A549 (cell line): ENCODE measurements at regions not wholly inside any gene's neighbourhood (a gene's known extent, or its start where the extent isn't known, plus 50 kb on each side); places are given as distances from the start of the nearest gene placed in this dataset.

Source experiments
- ATAC-seq, 2 experiments: fragments of 200-7000 bp in 1 of 2; fragments of >200 bp in 1 of 2; cut with Nextera tagmentation in 1 of 2; cut with Tn5 transposase in 1 of 2; 3 replicates each; pipeline versions ENCODE4 v1.8.0 to v1.9.1; 2018 to 2020; ENCODE audit warnings: mild to moderate bottlenecking in 1 of 2, moderate library complexity in 1 of 2
- CTCF ChIA-PET: fragments of 300-600 bp; sonication (Branson Sonifier 250); formaldehyde crosslinking; extraction: SDS; loops from one replicate; lab custom pipeline; 2021; ENCODE audit warnings: antibody characterized with exemption, inconsistent platforms; lab: Yijun Ruan, JAX
- POLR2A ChIA-PET: fragments of 350-600 bp; formaldehyde crosslinking; extraction: SDS; loops from one replicate; lab custom pipeline; 2021; ENCODE audit warnings: antibody characterized with exemption, inconsistent platforms; lab: Yijun Ruan, JAX
- DNase-seq, 2 experiments: peaks; one replicate each; pipeline versions ENCODE4 v3.0.0 to v3.0.0-alpha.2; 2011 to 2016; ENCODE audit warnings: low read depth in 1 of 2, low spot score in 1 of 2
- FAIRE-seq: peaks from 2 replicates; lab custom pipeline; 2011; peaks lifted over from hg19 to GRCh38; lab: Jason Lieb, UNC
- H3K27ac ChIP-seq, 2 experiments: fragments of >200 bp; sonication (Bioruptor Twin); formaldehyde crosslinking; 3 replicates each; pipeline ENCODE4 v1.5.1; 2016 to 2017
- H3K4me1 ChIP-seq: fragments of >200 bp; sonication (Bioruptor Twin); formaldehyde crosslinking; 3 replicates; pipeline ENCODE4 v1.6.1; 2016
- H3K4me2 ChIP-seq: fragments of >200 bp; sonication (Bioruptor Twin); formaldehyde crosslinking; 3 replicates; pipeline ENCODE4 v1.6.1; 2016
- H3K4me3 ChIP-seq: fragments of >200 bp; sonication (Bioruptor Twin); formaldehyde crosslinking; 3 replicates; pipeline ENCODE4 v1.5.1; 2016
- H3K9me3 ChIP-seq: fragments of >200 bp; sonication (Bioruptor Twin); formaldehyde crosslinking; 3 replicates; pipeline ENCODE4 v1.6.1; 2016
- CHD2 ChIP-seq: fragments of 150-350 bp; IDR thresholded peaks from 2 replicates; pipeline ENCODE4 v1.6.1; 2014; ENCODE audit warnings: low read length; ENCODE audit not compliant: partially characterized antibody
- CHD4 ChIP-seq: fragments of 200-600 bp; sonication (generic); IDR thresholded peaks from 2 replicates; pipeline ENCODE4 v1.6.1; 2016; ENCODE audit warnings: antibody characterized with exemption, mild to moderate bottlenecking, borderline replicate concordance
- EHF ChIP-seq: fragments of 250-450 bp; sonication (Bioruptor Pico); IDR thresholded peaks from 2 replicates; pipeline ENCODE4 v1.5.0; 2020; ENCODE audit warnings: mild to moderate bottlenecking
- EHMT2 ChIP-seq: fragments of 200-600 bp; sonication (generic); IDR thresholded peaks from 2 replicates; pipeline ENCODE4 v1.6.1; 2016; ENCODE audit warnings: antibody characterized with exemption, low read depth, mild to moderate bottlenecking, moderate library complexity
- EP300 ChIP-seq, 2 experiments: fragments of >200 bp; sonication (Bioruptor Twin); formaldehyde crosslinking; IDR thresholded peaks; 2 replicates in 1 of 2; 3 replicates in 1 of 2; pipeline ENCODE4 v1.6.1; 2016 to 2017
- FOSB ChIP-seq: fragments of 250-450 bp; sonication (Bioruptor Pico); IDR thresholded peaks from 2 replicates; pipeline ENCODE4 v1.5.0; 2020; ENCODE audit warnings: mild to moderate bottlenecking, moderate library complexity
- KDM5A ChIP-seq: fragments of 200-600 bp; sonication (generic); IDR thresholded peaks from 2 replicates; pipeline ENCODE4 v1.6.1; 2016; ENCODE audit warnings: antibody characterized with exemption, mild to moderate bottlenecking
- MAFK ChIP-seq: fragments of 450-650 bp; IDR thresholded peaks from 2 replicates; pipeline ENCODE4 v1.6.1; 2014; ENCODE audit not compliant: partially characterized antibody
- NR3C1 ChIP-seq: fragments of >200 bp; sonication (Bioruptor Twin); formaldehyde crosslinking; IDR thresholded peaks from 3 replicates; pipeline ENCODE4 v1.6.1; 2017
- PBX3 ChIP-seq: IDR thresholded peaks from 2 replicates; pipeline ENCODE4 v1.6.1; 2012
- POLR2AphosphoS2 ChIP-seq: conservative IDR thresholded peaks from 2 replicates; pipeline ENCODE4 v1.6.1; 2012; ENCODE audit warnings: low read length, improper control_type of control experiment, inconsistent platforms
- TP53 ChIP-seq: fragments of 250-450 bp; sonication (Bioruptor Pico); IDR thresholded peaks from 2 replicates; pipeline ENCODE4 v1.5.0; 2021; ENCODE audit warnings: mild to moderate bottlenecking, moderate library complexity
- ZC3H11A ChIP-seq: fragments of 450-650 bp; IDR thresholded peaks from 2 replicates; pipeline ENCODE4 v1.6.1; 2014; ENCODE audit warnings: antibody characterized with exemption, mild to moderate bottlenecking
- ZSCAN20 ChIP-seq: fragments of 250-450 bp; sonication (Bioruptor Pico); IDR thresholded peaks from 2 replicates; pipeline ENCODE4 v1.8.0; 2022; ENCODE audit warnings: mild to moderate bottlenecking, moderate library complexity
- WGBS: methylation state at CpG from one replicate; pipeline ENCODE4 v1.1.6; 2017; ENCODE audit errors: missing lambda C conversion rate; 5-methylcytosine and 5-hydroxymethylcytosine counted together
- TF ChIP-seq, protein P1 (sequence below): IDR thresholded peaks from 2 replicates; pipeline ENCODE4 v1.6.1; 2012
- TF ChIP-seq, protein P2 (sequence below): fragments of >200 bp; sonication (Bioruptor Twin); formaldehyde crosslinking; IDR thresholded peaks from 3 replicates; pipeline ENCODE4 v1.5.1; 2016

DNA sequence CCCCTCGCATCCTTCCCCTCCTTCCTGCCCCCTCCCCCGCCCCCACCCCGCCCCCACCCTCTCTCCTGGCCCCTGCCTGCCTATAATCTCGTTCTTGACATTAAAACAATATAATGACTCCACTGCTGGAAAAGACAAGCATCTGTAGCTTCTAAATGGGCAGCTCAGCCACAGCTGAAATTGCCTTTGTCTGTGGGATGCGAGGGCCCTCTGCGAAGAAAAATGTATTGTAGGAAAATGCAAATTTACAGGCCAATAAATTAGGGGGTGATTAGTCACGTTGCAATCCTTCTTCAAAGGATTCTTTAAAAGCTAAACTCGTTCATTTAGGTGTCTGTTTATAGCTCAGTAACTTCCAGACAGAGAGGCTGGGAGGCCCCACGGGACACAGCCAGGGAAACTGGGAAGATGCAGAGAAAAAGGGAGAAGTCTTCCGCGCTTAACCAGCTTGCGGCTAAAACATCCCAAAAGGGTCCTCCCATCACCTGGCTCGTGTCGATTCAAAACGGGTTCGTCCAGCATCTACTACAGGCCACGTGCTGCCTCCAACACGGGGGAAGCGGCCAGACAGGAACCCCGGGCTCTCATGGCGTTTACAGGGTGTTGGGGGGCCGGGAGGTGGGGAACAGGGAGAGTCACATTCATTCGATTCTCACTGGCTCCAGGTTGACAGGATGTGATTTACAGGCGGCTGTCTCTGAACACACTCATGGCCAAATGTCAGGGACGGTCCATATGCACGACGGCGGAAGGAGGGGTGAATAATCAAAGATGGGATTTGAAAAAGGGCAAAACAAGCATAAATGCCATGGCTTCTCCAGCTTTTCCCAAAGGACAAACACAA is 100.5 kb upstream of the ZBTB40 start:
- POLR2A ChIA-PET = no interaction called here
- CTCF ChIA-PET = interaction anchor here (1.6 kb wide), 1 partner anchor 66 kb away, joined by 4 read pairs; no protein-coding TSS in a partner anchor
- peaks cover 23% of the 10 kb centered on the region for H3K4me1 ChIP-seq
- WGBS = 76% methylated on average over 24 of the region's 28 CpGs
- no peak for FAIRE-seq
- no peak for DNase-seq
- no peak for TF ChIP-seq CHD2
- no peak for TF ChIP-seq CHD4
- no peak for TF ChIP-seq NR3C1
- TF ChIP-seq, protein P1, sequence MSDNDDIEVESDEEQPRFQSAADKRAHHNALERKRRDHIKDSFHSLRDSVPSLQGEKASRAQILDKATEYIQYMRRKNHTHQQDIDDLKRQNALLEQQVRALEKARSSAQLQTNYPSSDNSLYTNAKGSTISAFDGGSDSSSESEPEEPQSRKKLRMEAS = no peak
- TF ChIP-seq ZC3H11A = no peak
- no peak overlapping the region for H3K4me3 ChIP-seq
- no peak overlapping the region for H3K27ac ChIP-seq
- H3K4me2 ChIP-seq = no peak overlapping the region
- ATAC-seq = no peak
- H3K9me3 ChIP-seq = no peaks in the 10 kb centered on the region

DNA sequence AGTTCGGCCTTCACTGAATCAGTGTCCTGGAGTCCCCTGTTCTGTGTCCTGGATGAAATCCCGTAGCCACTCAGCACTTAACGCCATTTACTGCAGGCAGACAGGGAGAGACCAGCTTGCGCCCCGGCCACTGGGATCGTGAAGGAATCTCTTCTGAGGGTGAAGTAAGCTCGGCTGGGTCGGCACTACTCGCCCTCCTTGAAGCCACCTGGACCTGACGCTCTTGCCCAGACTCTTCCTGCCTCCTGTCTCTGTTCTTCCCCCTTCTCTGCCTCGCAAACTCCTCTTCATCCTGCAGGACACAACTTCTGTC is 99.9 kb upstream of the ZBTB40 start:
- no peak for FAIRE-seq
- no peak overlapping the region for H3K4me2 ChIP-seq
- no peaks in the 10 kb centered on the region for H3K9me3 ChIP-seq
- no peak for DNase-seq
- CTCF ChIA-PET = interaction anchor here (1.2 to 1.6 kb wide), 2 partner anchors 9 to 65 kb away, joined by 4 read pairs; no protein-coding TSS in a partner anchor
- no peak overlapping the region for H3K4me3 ChIP-seq
- TF ChIP-seq EP300 (IDR thresholded peaks at IDR 0.05) = no peak
- no peak for TF ChIP-seq FOSB
- no peak for ATAC-seq
- POLR2A ChIA-PET = no interaction called here
- H3K4me1 ChIP-seq = peaks cover 23% of the 10 kb centered on the region
- 59% methylated on average over 11 of the region's 11 CpGs for WGBS
- no peak overlapping the region for H3K27ac ChIP-seq

GRCh38 chr1:22352355-22352754 is 99.3 kb upstream of the ZBTB40 start:
- Histone ChIP-seq H3K4me3 (no peak overlapping the region), H3K27ac (no peak overlapping the region), H3K9me3 (no peaks in the 10 kb centered on the region), H3K4me1 (peaks cover 23% of the 10 kb centered on the region), H3K4me2 (no peak overlapping the region)
- TF ChIP-seq TP53 (no peak), MAFK (no peak)
- ChIA-PET POLR2A (no interaction called here), CTCF (interaction anchor here (1.2 kb wide), 1 partner anchor 9 kb away, joined by 4 read pairs; no protein-coding TSS in a partner anchor)
- FAIRE-seq (no peak), DNase-seq (no peak), ATAC-seq (no peak)
- WGBS = 83% methylated on average over 6 of the region's 6 CpGs

- ChIA-PET CTCF (interaction anchor here (1.2 kb wide), 1 partner anchor 10 kb away, joined by 4 read pairs; no protein-coding TSS in a partner anchor), POLR2A (no interaction called here)
- ATAC-seq = no peak
- peaks cover 18% of the 10 kb centered on the region for H3K4me1 ChIP-seq
- H3K9me3 ChIP-seq = no peaks in the 10 kb centered on the region
- WGBS = 67% methylated on average over 7 of the region's 7 CpGs
- no peak for DNase-seq
- no peak overlapping the region for H3K27ac ChIP-seq
- no peak for TF ChIP-seq MAFK
- no peak for FAIRE-seq
- H3K4me2 ChIP-seq = no peak overlapping the region
- no peak overlapping the region for H3K4me3 ChIP-seq
Measured at GRCh38 chr1:22352896-22353295, 98.8 kb upstream of the ZBTB40 start.

GRCh38 chr1:22359427-22359826 is 92.2 kb upstream of the ZBTB40 start:
- Histone ChIP-seq H3K4me3 (no peak overlapping the region), H3K27ac (no peak overlapping the region), H3K4me2 (no peak overlapping the region), H3K4me1 (no peaks in the 10 kb centered on the region), H3K9me3 (no peaks in the 10 kb centered on the region)
- DNase-seq (no peak), FAIRE-seq (no peak), ATAC-seq (no peak)
- ChIA-PET CTCF (no interaction called here), POLR2A (no interaction called here)
- TF ChIP-seq, protein P2, sequence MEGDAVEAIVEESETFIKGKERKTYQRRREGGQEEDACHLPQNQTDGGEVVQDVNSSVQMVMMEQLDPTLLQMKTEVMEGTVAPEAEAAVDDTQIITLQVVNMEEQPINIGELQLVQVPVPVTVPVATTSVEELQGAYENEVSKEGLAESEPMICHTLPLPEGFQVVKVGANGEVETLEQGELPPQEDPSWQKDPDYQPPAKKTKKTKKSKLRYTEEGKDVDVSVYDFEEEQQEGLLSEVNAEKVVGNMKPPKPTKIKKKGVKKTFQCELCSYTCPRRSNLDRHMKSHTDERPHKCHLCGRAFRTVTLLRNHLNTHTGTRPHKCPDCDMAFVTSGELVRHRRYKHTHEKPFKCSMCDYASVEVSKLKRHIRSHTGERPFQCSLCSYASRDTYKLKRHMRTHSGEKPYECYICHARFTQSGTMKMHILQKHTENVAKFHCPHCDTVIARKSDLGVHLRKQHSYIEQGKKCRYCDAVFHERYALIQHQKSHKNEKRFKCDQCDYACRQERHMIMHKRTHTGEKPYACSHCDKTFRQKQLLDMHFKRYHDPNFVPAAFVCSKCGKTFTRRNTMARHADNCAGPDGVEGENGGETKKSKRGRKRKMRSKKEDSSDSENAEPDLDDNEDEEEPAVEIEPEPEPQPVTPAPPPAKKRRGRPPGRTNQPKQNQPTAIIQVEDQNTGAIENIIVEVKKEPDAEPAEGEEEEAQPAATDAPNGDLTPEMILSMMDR = no peak
- no peak for TF ChIP-seq MAFK
- no peak for TF ChIP-seq POLR2AphosphoS2
- no peak for TF ChIP-seq ZSCAN20 (CRISPR knock-in tag)
- no peak for TF ChIP-seq EHMT2
- TF ChIP-seq, protein P1 = no peak
- no peak for TF ChIP-seq KDM5A
- no peak for TF ChIP-seq PBX3
- TF ChIP-seq EHF (CRISPR knock-in tag) = no peak
- WGBS = 34% methylated on average over 4 of the region's 4 CpGs
